ENCODE measurements at regions not wholly inside any gene's neighbourhood (a gene's known extent, or its start where the extent isn't known, plus 50 kb on each side); places are given as distances from the start of the nearest gene placed in this dataset.
"Not testable (repeated sequence)": the region's sequence is repeated elsewhere in the genome, so short reads cannot be mapped to it uniquely, and the experiment has no call there.

- Histone ChIP-seq H3K4me3 (ENCODE audit: low read length) (no peak overlapping the region), H3K9me3 (ENCODE audit: control insufficient read depth, low read length) (no peaks in the 10 kb centered on the region), H3K4me1 (ENCODE audit: control insufficient read depth, insufficient read depth, low read length) (no peaks in the 10 kb centered on the region), H3K27me3 (ENCODE audit: control insufficient read depth, insufficient read depth) (no peaks in the 10 kb centered on the region), H3K27ac (ENCODE audit: low read length) (no peak overlapping the region)
- DNase-seq (no peak), ATAC-seq (no peak)
- WGBS, result 77% methylated on average over 6 of the region's 6 CpGs
- intact Hi-C loops (cut with DNase I), result no loop called here
Observed at GRCh38 chr5:143980506-143980905, 168.5 kb downstream of the HMHB1 start.

GRCh38 chr5:143982957-143983356 lies 171.0 kb downstream of the HMHB1 start:
- not testable (repeated sequence) for ATAC-seq; H3K4me3 ChIP-seq (ENCODE audit: low read length)

DNA sequence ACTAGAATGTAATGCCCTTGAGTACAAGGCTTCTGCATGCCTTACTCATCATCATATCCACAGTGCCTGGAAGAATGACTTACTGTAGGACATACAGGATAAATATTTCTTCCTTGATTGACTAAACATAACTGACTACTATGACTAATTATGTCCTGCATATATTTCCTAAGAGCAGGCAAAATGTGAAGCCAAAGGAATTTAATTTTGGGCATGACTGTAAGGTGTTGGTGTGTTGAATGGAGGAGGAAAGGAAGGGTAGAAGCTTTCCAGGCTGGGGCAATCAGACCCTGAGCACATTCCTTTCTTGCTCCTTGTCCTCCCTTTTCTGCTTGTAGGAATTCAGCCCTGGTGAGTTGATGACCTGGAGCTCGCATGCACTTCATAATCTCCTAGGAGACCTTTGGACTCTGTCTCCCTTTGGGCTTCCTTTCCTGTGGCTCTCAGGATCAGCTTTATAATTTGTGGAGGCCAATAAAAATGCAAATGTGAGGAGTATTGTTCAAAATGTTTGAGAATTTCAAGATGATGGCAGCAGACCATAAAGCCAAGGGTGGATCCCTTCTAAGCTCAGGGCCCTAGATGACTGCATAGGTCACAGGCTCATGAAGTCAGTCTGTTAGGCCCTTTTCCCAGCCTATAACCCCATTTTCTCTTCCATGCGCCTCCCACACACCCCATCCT lies 174.0 kb downstream of the HMHB1 start:
- DNase-seq (no peak), ATAC-seq (peak; percentile 55 to 69)
- no peak overlapping the region for H3K27ac ChIP-seq (ENCODE audit: low read length)
- WGBS, result 85% methylated on average over 2 of the region's 2 CpGs
- intact Hi-C loops (cut with DNase I), result no loop called here
- no peak overlapping the region for H3K4me3 ChIP-seq (ENCODE audit: low read length)
- H3K9me3 ChIP-seq (ENCODE audit: control insufficient read depth, low read length), result no peaks in the 10 kb centered on the region
- no peaks in the 10 kb centered on the region for H3K27me3 ChIP-seq (ENCODE audit: control insufficient read depth, insufficient read depth)
- peaks cover 1% of the 10 kb centered on the region for H3K4me1 ChIP-seq (ENCODE audit: control insufficient read depth, insufficient read depth, low read length)

More at GRCh38 chr5:143982957-143983356, 171.0 kb downstream of the HMHB1 start:
- intact Hi-C loops (cut with DNase I); H3K27ac ChIP-seq (ENCODE audit: low read length); H3K9me3 ChIP-seq (ENCODE audit: control insufficient read depth, low read length); DNase-seq; H3K4me1 ChIP-seq (ENCODE audit: control insufficient read depth, insufficient read depth, low read length); H3K27me3 ChIP-seq (ENCODE audit: control insufficient read depth, insufficient read depth): not testable (repeated sequence)
- WGBS, result 87% methylated on average over 4 of the region's 4 CpGs

- intact Hi-C loops (cut with DNase I), result no loop called here
- DNase-seq, result no peak
- H3K4me1 ChIP-seq (ENCODE audit: control insufficient read depth, insufficient read depth, low read length), result peaks cover 1% of the 10 kb centered on the region
- H3K27me3 ChIP-seq (ENCODE audit: control insufficient read depth, insufficient read depth), result no peaks in the 10 kb centered on the region
- 47% methylated on average over 6 of the region's 6 CpGs for WGBS
- H3K4me3 ChIP-seq (ENCODE audit: low read length), result no peak overlapping the region
- no peaks in the 10 kb centered on the region for H3K9me3 ChIP-seq (ENCODE audit: control insufficient read depth, low read length)
- no peak overlapping the region for H3K27ac ChIP-seq (ENCODE audit: low read length)
- ATAC-seq, result peak; percentile 81 to 87
Observed at GRCh38 chr5:143986516-143987212, 174.7 kb downstream of the HMHB1 start.

DNA sequence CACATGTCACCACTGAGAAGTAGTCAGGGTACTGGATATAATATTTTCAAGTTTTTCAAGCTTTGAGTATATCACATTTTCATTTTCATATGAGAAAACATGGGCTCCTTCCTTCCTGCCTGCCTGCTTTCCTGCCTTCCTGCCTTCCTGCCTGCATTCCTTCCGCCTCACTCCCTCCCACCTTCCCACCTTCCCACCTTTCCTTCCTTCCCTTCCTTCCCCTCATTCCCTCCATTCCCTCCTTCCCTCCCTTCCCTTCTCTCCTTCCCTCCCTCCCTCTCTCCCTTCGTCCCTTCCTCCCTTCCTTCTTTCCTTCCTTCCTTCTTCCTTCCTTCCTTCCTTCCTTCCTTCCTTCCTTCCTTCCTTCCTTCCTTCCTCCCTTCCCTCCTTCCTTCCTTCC lies 175.3 kb downstream of the HMHB1 start:
- Histone ChIP-seq H3K27ac (ENCODE audit: low read length) (no peak overlapping the region), H3K9me3 (ENCODE audit: control insufficient read depth, low read length) (no peaks in the 10 kb centered on the region), H3K4me3 (ENCODE audit: low read length) (no peak overlapping the region), H3K27me3 (ENCODE audit: control insufficient read depth, insufficient read depth) (no peaks in the 10 kb centered on the region), H3K4me1 (ENCODE audit: control insufficient read depth, insufficient read depth, low read length) (peaks cover 1% of the 10 kb centered on the region)
- no peak for ATAC-seq
- intact Hi-C loops (cut with DNase I), result no loop called here
- no peak for DNase-seq
- 75% methylated on average over 2 of the region's 2 CpGs for WGBS

GRCh38 chr5:143987751-143988560 lies 176.0 kb downstream of the HMHB1 start:
- ATAC-seq (no peak), DNase-seq (no peak)
- peaks cover 1% of the 10 kb centered on the region for H3K4me1 ChIP-seq (ENCODE audit: control insufficient read depth, insufficient read depth, low read length)
- WGBS, result 91% methylated on average over 3 of the region's 3 CpGs
- no peak overlapping the region for H3K4me3 ChIP-seq (ENCODE audit: low read length)
- H3K27me3 ChIP-seq (ENCODE audit: control insufficient read depth, insufficient read depth), result no peaks in the 10 kb centered on the region
- intact Hi-C loops (cut with DNase I), result no loop called here
- no peaks in the 10 kb centered on the region for H3K9me3 ChIP-seq (ENCODE audit: control insufficient read depth, low read length)
- H3K27ac ChIP-seq (ENCODE audit: low read length), result no peak overlapping the region

- Histone ChIP-seq H3K4me3 (ENCODE audit: low read length) (no peak overlapping the region), H3K4me1 (ENCODE audit: control insufficient read depth, insufficient read depth, low read length) (no peaks in the 10 kb centered on the region), H3K9me3 (ENCODE audit: control insufficient read depth, low read length) (no peaks in the 10 kb centered on the region), H3K27me3 (ENCODE audit: control insufficient read depth, insufficient read depth) (no peaks in the 10 kb centered on the region), H3K27ac (ENCODE audit: low read length) (no peak overlapping the region)
- intact Hi-C loops (cut with DNase I), result no loop called here
- WGBS, result 70% methylated on average over 1 of the region's 1 CpG
- ATAC-seq, result no peak
- no peak for DNase-seq
Observed at GRCh38 chr5:143992496-143992895, 178.0 kb downstream of the YIPF5 start.

DNA sequence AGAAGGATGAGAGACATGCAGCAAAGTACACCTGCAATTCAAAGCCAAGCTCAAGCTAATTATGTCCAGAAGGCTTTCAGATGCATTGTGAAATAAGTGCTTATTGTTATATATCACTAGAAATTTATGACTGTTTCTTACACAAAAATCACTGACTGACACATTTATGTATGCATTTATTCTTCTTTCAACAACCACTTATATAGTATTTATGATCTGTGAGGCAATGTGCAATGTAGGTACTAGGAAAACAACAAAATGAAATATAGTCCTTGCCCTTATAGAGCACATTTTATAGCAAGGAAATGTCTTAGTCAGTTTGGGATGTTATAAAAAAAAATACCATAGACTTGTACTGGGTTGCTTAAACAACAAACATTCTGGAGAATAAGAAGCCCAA lies 167.6 kb downstream of the YIPF5 start:
- DNase-seq, result no peak
- H3K4me3 ChIP-seq (ENCODE audit: low read length), result no peak overlapping the region
- ATAC-seq, result no peak
- H3K9me3 ChIP-seq (ENCODE audit: control insufficient read depth, low read length), result no peaks in the 10 kb centered on the region
- no peak overlapping the region for H3K27ac ChIP-seq (ENCODE audit: low read length)
- no peaks in the 10 kb centered on the region for H3K4me1 ChIP-seq (ENCODE audit: control insufficient read depth, insufficient read depth, low read length)
- H3K27me3 ChIP-seq (ENCODE audit: control insufficient read depth, insufficient read depth), result no peaks in the 10 kb centered on the region
- intact Hi-C loops (cut with DNase I), result no loop called here

- Histone ChIP-seq H3K4me1 (ENCODE audit: control insufficient read depth, insufficient read depth, low read length) (no peaks in the 10 kb centered on the region), H3K9me3 (ENCODE audit: control insufficient read depth, low read length) (no peaks in the 10 kb centered on the region), H3K27me3 (ENCODE audit: control insufficient read depth, insufficient read depth) (no peaks in the 10 kb centered on the region), H3K4me3 (ENCODE audit: low read length) (no peak overlapping the region), H3K27ac (ENCODE audit: low read length) (no peak overlapping the region)
- DNase-seq, result no peak
- 82% methylated on average over 3 of the region's 3 CpGs for WGBS
- intact Hi-C loops (cut with DNase I), result no loop called here
- ATAC-seq, result no peak
Observed at GRCh38 chr5:144003636-144004035, 166.8 kb downstream of the YIPF5 start.

- no peaks in the 10 kb centered on the region for H3K27me3 ChIP-seq (ENCODE audit: control insufficient read depth, insufficient read depth)
- H3K4me3 ChIP-seq (ENCODE audit: low read length), result no peak overlapping the region
- DNase-seq, result no peak
- no peaks in the 10 kb centered on the region for H3K4me1 ChIP-seq (ENCODE audit: control insufficient read depth, insufficient read depth, low read length)
- H3K27ac ChIP-seq (ENCODE audit: low read length), result no peak overlapping the region
- ATAC-seq, result no peak
- WGBS, result 71% methylated on average over 1 of the region's 1 CpG
- H3K9me3 ChIP-seq (ENCODE audit: control insufficient read depth, low read length), result no peaks in the 10 kb centered on the region
- intact Hi-C loops (cut with DNase I), result no loop called here
Observed at GRCh38 chr5:144004146-144004545, 166.3 kb downstream of the YIPF5 start.

DNA sequence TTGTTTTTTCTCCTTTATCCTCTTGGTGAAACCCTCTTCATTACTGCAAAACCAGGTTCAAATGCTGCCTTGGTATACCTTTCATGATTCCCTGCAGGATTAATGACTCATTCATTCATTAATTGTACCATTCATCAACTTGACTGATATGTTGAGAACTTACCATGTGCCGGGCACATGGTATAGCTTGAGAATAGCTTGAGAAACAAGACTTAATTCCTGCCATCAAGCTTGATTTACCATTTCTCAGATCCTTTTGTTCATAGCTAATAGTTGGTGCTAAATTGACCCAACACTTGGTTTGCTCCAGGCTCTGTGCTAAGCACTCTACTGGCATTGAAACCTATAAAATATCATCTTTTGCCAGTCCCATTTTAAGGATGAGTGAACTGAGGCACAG lies 165.7 kb downstream of the YIPF5 start:
- no peak for ATAC-seq
- intact Hi-C loops (cut with DNase I), result no loop called here

More for the DNA sequence above, 165.7 kb downstream of the YIPF5 start:
- DNase-seq, result no peak
- no peaks in the 10 kb centered on the region for H3K27me3 ChIP-seq (ENCODE audit: control insufficient read depth, insufficient read depth)
- 100% methylated on average over 1 of the region's 1 CpG for WGBS
- no peak overlapping the region for H3K4me3 ChIP-seq (ENCODE audit: low read length)
- no peaks in the 10 kb centered on the region for H3K4me1 ChIP-seq (ENCODE audit: control insufficient read depth, insufficient read depth, low read length)
- no peaks in the 10 kb centered on the region for H3K9me3 ChIP-seq (ENCODE audit: control insufficient read depth, low read length)
- no peak overlapping the region for H3K27ac ChIP-seq (ENCODE audit: low read length)

Measured in right cardiac atrium (tissue), 5 donors.